ENCODE measurements at regions not wholly inside any gene's neighbourhood (a gene's known extent, or its start where the extent isn't known, plus 50 kb on each side); places are given as distances from the start of the nearest gene placed in this dataset.

GRCh38 chr3:106323586-106323985 is 454.8 kb upstream of the CBLB start:
- Histone ChIP-seq H3K27me3 (ENCODE audit: control insufficient read depth in 1 of 2, insufficient read depth in 2 of 2, low read length in 2 of 2) (no peaks in the 10 kb centered on the region), H3K4me1 (ENCODE audit: control insufficient read depth in 2 of 2, insufficient read depth in 2 of 2, low read length in 1 of 2) (no peaks in the 10 kb centered on the region), H3K27ac (ENCODE audit: low read depth in 2 of 2, low read length in 1 of 2) (no peak overlapping the region), H3K36me3 (ENCODE audit: control insufficient read depth in 2 of 2, insufficient read depth in 2 of 2, low read length in 1 of 2) (no peaks in the 10 kb centered on the region), H3K4me3 (ENCODE audit: low read depth in 1 of 2, low read length in 2 of 2) (no peak overlapping the region), H3K9me3 (ENCODE audit: control insufficient read depth in 2 of 2, insufficient read depth in 1 of 2, low read depth in 1 of 2, low read length in 1 of 2) (no peaks in the 10 kb centered on the region)
- WGBS, 2 donors = 75 to 91% methylated on average over 1 of the region's 1 CpG

GRCh38 chr3:106326941-106327695 is 458.3 kb upstream of the CBLB start:
- H3K27me3 ChIP-seq (ENCODE audit: control insufficient read depth in 1 of 2, insufficient read depth in 2 of 2, low read length in 2 of 2) = no peaks in the 10 kb centered on the region
- no peak overlapping the region for H3K4me3 ChIP-seq (ENCODE audit: low read depth in 1 of 2, low read length in 2 of 2)
- H3K27ac ChIP-seq (ENCODE audit: low read depth in 2 of 2, low read length in 1 of 2) = no peak overlapping the region
- H3K9me3 ChIP-seq (ENCODE audit: control insufficient read depth in 2 of 2, insufficient read depth in 1 of 2, low read depth in 1 of 2, low read length in 1 of 2) = no peaks in the 10 kb centered on the region
- no peaks in the 10 kb centered on the region for H3K36me3 ChIP-seq (ENCODE audit: control insufficient read depth in 2 of 2, insufficient read depth in 2 of 2, low read length in 1 of 2)
- 48 to 51% methylated on average over 4 of the region's 4 CpGs for WGBS, 2 donors
- H3K4me1 ChIP-seq (ENCODE audit: control insufficient read depth in 2 of 2, insufficient read depth in 2 of 2, low read length in 1 of 2) = no peaks in the 10 kb centered on the region

DNA sequence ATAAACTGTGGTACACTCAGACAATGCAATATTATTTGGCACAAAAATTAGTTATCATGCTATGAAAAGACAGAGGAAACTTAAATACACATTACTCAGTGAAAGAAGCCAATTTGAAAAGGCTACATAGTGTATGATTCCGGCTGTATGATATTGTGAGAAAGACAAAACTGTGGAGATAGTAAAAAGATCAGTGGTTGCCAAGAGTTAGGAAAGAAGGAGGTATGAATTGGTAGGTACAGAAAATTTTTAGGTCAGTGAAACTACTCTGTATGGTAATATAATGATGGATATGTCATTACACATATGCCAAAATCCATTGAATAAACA is 458.8 kb upstream of the CBLB start:
- Histone ChIP-seq H3K9me3 (ENCODE audit: control insufficient read depth in 2 of 2, insufficient read depth in 1 of 2, low read depth in 1 of 2, low read length in 1 of 2) (no peaks in the 10 kb centered on the region), H3K4me3 (ENCODE audit: low read depth in 1 of 2, low read length in 2 of 2) (no peak overlapping the region), H3K4me1 (ENCODE audit: control insufficient read depth in 2 of 2, insufficient read depth in 2 of 2, low read length in 1 of 2) (no peaks in the 10 kb centered on the region), H3K36me3 (ENCODE audit: control insufficient read depth in 2 of 2, insufficient read depth in 2 of 2, low read length in 1 of 2) (no peaks in the 10 kb centered on the region), H3K27me3 (ENCODE audit: control insufficient read depth in 1 of 2, insufficient read depth in 2 of 2, low read length in 2 of 2) (no peaks in the 10 kb centered on the region), H3K27ac (ENCODE audit: low read depth in 2 of 2, low read length in 1 of 2) (no peak overlapping the region)
- WGBS, 2 donors = 68 to 76% methylated on average over 1 of the region's 1 CpG

DNA sequence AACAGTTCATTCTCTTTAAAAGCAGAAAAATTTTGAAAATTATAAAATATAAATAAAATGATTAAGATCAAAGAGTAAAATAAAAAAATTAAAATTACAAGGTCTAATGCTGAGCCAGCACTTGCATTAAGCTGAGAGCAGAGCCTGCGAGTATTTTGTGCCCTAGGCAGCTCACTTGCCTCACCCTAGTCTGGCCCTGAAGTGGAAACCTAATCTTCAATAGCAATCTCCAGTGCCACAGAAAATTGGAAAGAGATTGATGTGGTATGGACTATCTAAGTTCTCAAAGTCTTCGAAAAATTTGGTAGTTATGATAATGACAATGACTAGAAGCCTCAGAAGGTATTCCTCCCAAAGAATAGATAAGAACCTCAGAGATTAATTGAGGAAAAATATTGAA is 459.4 kb upstream of the CBLB start:
- H3K27me3 ChIP-seq (ENCODE audit: control insufficient read depth in 1 of 2, insufficient read depth in 2 of 2, low read length in 2 of 2) = no peaks in the 10 kb centered on the region
- no peaks in the 10 kb centered on the region for H3K9me3 ChIP-seq (ENCODE audit: control insufficient read depth in 2 of 2, insufficient read depth in 1 of 2, low read depth in 1 of 2, low read length in 1 of 2)
- no peak overlapping the region for H3K27ac ChIP-seq (ENCODE audit: low read depth in 2 of 2, low read length in 1 of 2)
- H3K4me1 ChIP-seq (ENCODE audit: control insufficient read depth in 2 of 2, insufficient read depth in 2 of 2, low read length in 1 of 2) = no peaks in the 10 kb centered on the region
- H3K36me3 ChIP-seq (ENCODE audit: control insufficient read depth in 2 of 2, insufficient read depth in 2 of 2, low read length in 1 of 2) = no peaks in the 10 kb centered on the region
- WGBS, 2 donors = 80 to 85% methylated on average over 2 of the region's 2 CpGs
- no peak overlapping the region for H3K4me3 ChIP-seq (ENCODE audit: low read depth in 1 of 2, low read length in 2 of 2)

DNA sequence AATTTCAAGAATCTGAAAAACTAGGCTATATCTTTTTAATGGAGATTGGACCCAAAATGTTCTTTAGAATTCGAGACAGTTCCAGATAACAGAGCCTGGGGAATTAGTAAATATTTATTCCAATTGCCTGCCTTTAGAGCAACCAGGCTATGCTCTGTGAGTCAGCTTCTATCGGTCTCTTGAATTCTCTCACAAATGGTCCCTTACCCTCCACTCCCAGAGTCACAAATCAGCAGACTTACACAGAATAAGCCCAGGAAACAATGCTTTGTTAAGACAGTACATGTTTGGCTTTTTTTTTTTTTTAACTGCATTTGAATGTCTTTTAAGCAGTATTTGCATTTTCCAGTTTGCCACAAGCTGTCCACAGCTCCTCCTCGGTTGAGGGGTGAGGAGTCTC is 460.7 kb upstream of the CBLB start:
- Histone ChIP-seq H3K27ac (ENCODE audit: low read depth in 2 of 2, low read length in 1 of 2) (no peak overlapping the region), H3K27me3 (ENCODE audit: control insufficient read depth in 1 of 2, insufficient read depth in 2 of 2, low read length in 2 of 2) (no peaks in the 10 kb centered on the region), H3K4me3 (ENCODE audit: low read depth in 1 of 2, low read length in 2 of 2) (no peak overlapping the region), H3K4me1 (ENCODE audit: control insufficient read depth in 2 of 2, insufficient read depth in 2 of 2, low read length in 1 of 2) (no peaks in the 10 kb centered on the region), H3K36me3 (ENCODE audit: control insufficient read depth in 2 of 2, insufficient read depth in 2 of 2, low read length in 1 of 2) (no peaks in the 10 kb centered on the region), H3K9me3 (ENCODE audit: control insufficient read depth in 2 of 2, insufficient read depth in 1 of 2, low read depth in 1 of 2, low read length in 1 of 2) (no peaks in the 10 kb centered on the region)
- WGBS, 2 donors = 68 to 74% methylated on average over 3 of the region's 3 CpGs

GRCh38 chr3:106331636-106332035 is 462.8 kb upstream of the CBLB start:
- Histone ChIP-seq H3K4me1 (ENCODE audit: control insufficient read depth in 2 of 2, insufficient read depth in 2 of 2, low read length in 1 of 2) (no peaks in the 10 kb centered on the region), H3K4me3 (ENCODE audit: low read depth in 1 of 2, low read length in 2 of 2) (no peak overlapping the region), H3K27ac (ENCODE audit: low read depth in 2 of 2, low read length in 1 of 2) (no peak overlapping the region), H3K27me3 (ENCODE audit: control insufficient read depth in 1 of 2, insufficient read depth in 2 of 2, low read length in 2 of 2) (no peaks in the 10 kb centered on the region), H3K9me3 (ENCODE audit: control insufficient read depth in 2 of 2, insufficient read depth in 1 of 2, low read depth in 1 of 2, low read length in 1 of 2) (no peaks in the 10 kb centered on the region), H3K36me3 (ENCODE audit: control insufficient read depth in 2 of 2, insufficient read depth in 2 of 2, low read length in 1 of 2) (no peaks in the 10 kb centered on the region)

DNA sequence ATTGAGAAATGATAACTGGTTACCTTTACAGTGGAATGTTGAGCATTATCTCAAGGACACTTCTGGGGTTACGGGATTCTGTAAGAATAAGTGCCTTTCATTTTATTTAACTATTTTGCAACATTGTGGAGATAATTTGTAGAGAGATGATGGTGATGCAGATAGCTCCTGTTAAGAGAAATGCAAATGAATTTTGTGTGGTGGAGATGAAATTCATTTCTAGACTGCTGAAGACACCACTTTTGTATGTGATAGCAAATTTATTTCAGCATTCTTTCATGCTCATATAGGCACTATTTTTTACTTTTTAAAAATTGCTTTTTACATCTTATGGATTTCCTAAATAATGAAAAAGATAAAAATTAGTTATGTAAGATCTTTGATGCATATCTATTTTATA is 463.3 kb upstream of the CBLB start:
- no peaks in the 10 kb centered on the region for H3K27me3 ChIP-seq (ENCODE audit: control insufficient read depth in 1 of 2, insufficient read depth in 2 of 2, low read length in 2 of 2)
- H3K27ac ChIP-seq (ENCODE audit: low read depth in 2 of 2, low read length in 1 of 2) = no peak overlapping the region
- WGBS, 2 donors = 93 to 97% methylated on average over 1 of the region's 1 CpG
- no peak overlapping the region for H3K4me3 ChIP-seq (ENCODE audit: low read depth in 1 of 2, low read length in 2 of 2)
- H3K9me3 ChIP-seq (ENCODE audit: control insufficient read depth in 2 of 2, insufficient read depth in 1 of 2, low read depth in 1 of 2, low read length in 1 of 2) = no peaks in the 10 kb centered on the region
- no peaks in the 10 kb centered on the region for H3K4me1 ChIP-seq (ENCODE audit: control insufficient read depth in 2 of 2, insufficient read depth in 2 of 2, low read length in 1 of 2)
- no peaks in the 10 kb centered on the region for H3K36me3 ChIP-seq (ENCODE audit: control insufficient read depth in 2 of 2, insufficient read depth in 2 of 2, low read length in 1 of 2)

DNA sequence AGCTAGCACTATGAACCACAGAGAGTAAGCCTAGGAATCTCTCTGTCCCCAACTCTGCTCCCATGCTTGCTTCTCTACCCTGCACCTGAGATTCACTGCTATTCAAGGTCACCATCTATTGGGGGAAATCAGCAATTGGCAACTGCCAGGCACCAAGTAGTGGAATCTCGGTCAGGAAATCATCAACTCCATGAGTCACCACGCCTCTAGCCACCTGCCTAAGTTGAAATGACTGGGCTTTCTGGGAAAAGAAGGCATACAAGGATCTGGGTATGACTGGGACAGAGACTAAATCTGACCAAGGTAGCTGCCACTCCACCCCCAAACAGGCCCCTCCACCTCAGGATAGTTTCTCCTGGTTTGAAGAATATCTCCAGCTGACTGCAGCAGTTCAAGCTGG is 464.1 kb upstream of the CBLB start:
- Histone ChIP-seq H3K9me3 (ENCODE audit: control insufficient read depth in 2 of 2, insufficient read depth in 1 of 2, low read depth in 1 of 2, low read length in 1 of 2) (no peaks in the 10 kb centered on the region), H3K4me3 (ENCODE audit: low read depth in 1 of 2, low read length in 2 of 2) (no peak overlapping the region), H3K27me3 (ENCODE audit: control insufficient read depth in 1 of 2, insufficient read depth in 2 of 2, low read length in 2 of 2) (no peaks in the 10 kb centered on the region), H3K36me3 (ENCODE audit: control insufficient read depth in 2 of 2, insufficient read depth in 2 of 2, low read length in 1 of 2) (no peaks in the 10 kb centered on the region), H3K4me1 (ENCODE audit: control insufficient read depth in 2 of 2, insufficient read depth in 2 of 2, low read length in 1 of 2) (no peaks in the 10 kb centered on the region), H3K27ac (ENCODE audit: low read depth in 2 of 2, low read length in 1 of 2) (no peak overlapping the region)
- 79 to 85% methylated on average over 2 of the region's 2 CpGs for WGBS, 2 donors

DNA sequence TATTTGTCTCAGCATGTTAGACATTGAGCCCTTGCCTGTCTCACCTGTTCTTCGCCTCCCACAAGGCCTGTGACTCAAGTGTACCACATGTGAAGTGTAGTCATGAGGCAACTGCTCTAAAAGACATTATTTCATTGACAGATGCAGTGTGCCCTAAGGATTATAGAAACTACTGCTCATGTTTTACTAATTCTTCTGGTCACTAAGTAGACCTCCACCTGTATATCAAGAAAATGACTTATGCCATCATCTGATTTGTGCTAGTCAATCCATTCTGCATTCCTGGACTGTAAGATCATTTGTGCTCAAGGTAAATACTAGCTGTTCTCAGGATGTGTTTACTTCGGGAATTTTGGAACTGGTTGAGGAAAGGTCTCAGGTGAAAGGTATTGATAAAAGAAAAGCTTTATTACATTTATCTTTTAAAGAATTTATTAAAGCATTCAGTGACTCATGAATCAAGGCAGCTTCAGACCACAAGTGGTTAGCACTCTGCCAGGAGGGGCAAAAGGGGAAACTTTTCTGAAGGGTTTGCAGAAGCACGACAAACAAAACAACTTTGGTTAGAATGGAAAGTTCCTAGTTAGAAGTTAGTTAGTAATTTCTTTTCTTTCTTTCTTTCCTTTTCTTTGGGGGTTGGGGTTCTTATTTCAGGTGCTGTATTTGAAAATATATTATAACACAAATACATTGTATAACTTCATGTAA is 465.3 kb upstream of the CBLB start:
- Histone ChIP-seq H3K27me3 (ENCODE audit: control insufficient read depth in 1 of 2, insufficient read depth in 2 of 2, low read length in 2 of 2) (no peaks in the 10 kb centered on the region), H3K36me3 (ENCODE audit: control insufficient read depth in 2 of 2, insufficient read depth in 2 of 2, low read length in 1 of 2) (no peaks in the 10 kb centered on the region), H3K4me1 (ENCODE audit: control insufficient read depth in 2 of 2, insufficient read depth in 2 of 2, low read length in 1 of 2) (no peaks in the 10 kb centered on the region), H3K4me3 (ENCODE audit: low read depth in 1 of 2, low read length in 2 of 2) (no peak overlapping the region), H3K27ac (ENCODE audit: low read depth in 2 of 2, low read length in 1 of 2) (no peak overlapping the region), H3K9me3 (ENCODE audit: control insufficient read depth in 2 of 2, insufficient read depth in 1 of 2, low read depth in 1 of 2, low read length in 1 of 2) (no peaks in the 10 kb centered on the region)
- 64 to 65% methylated on average over 3 of the region's 3 CpGs for WGBS, 2 donors

DNA sequence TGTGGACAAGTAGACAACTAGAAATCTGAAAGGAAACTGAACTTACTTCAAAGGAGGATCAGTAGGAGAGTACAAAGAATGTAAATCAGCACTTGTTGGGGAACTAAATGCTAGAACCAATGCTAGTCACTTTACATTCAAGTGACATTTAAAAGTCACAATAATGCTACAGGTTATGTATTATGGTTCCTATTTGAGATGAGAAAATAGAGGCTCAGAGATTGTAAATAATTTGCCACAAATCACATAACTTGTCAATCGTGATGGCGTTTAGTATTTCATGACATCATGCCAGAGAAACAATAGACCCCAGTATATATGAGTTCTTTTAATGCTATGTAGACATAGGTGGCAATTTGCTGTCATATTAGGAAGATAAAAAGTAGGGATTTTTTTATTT is 467.8 kb upstream of the CBLB start:
- H3K27me3 ChIP-seq (ENCODE audit: control insufficient read depth in 1 of 2, insufficient read depth in 2 of 2, low read length in 2 of 2) = no peaks in the 10 kb centered on the region
- no peaks in the 10 kb centered on the region for H3K36me3 ChIP-seq (ENCODE audit: control insufficient read depth in 2 of 2, insufficient read depth in 2 of 2, low read length in 1 of 2)
- H3K4me3 ChIP-seq (ENCODE audit: low read depth in 1 of 2, low read length in 2 of 2) = no peak overlapping the region
- no peaks in the 10 kb centered on the region for H3K4me1 ChIP-seq (ENCODE audit: control insufficient read depth in 2 of 2, insufficient read depth in 2 of 2, low read length in 1 of 2)
- no peak overlapping the region for H3K27ac ChIP-seq (ENCODE audit: low read depth in 2 of 2, low read length in 1 of 2)
- WGBS, 2 donors = 85 to 95% methylated on average over 2 of the region's 2 CpGs
- H3K9me3 ChIP-seq (ENCODE audit: control insufficient read depth in 2 of 2, insufficient read depth in 1 of 2, low read depth in 1 of 2, low read length in 1 of 2) = no peaks in the 10 kb centered on the region
